IgD-negative memory B cell (primary cell): ENCODE measurements at regions not wholly inside any gene's neighbourhood (a gene's known extent, or its start where the extent isn't known, plus 50 kb on each side); places are given as distances from the start of the nearest gene placed in this dataset.
"Not testable (repeated sequence)": the region's sequence is repeated elsewhere in the genome, so short reads cannot be mapped to it uniquely, and the experiment has no call there.

Experiments
- H3K27ac Mint-ChIP-seq, 3 donors: one replicate each; pipeline ENCODE4 v1.8.0; 2020 to 2022; ENCODE audit warnings: mild to moderate bottlenecking in 3 of 3, mixed read lengths in 3 of 3, moderate library complexity in 1 of 3
- H3K27me3 Mint-ChIP-seq: one replicate; pipeline ENCODE4 v1.8.0; 2021; ENCODE audit warnings: mixed read lengths
- H3K36me3 Mint-ChIP-seq: one replicate; pipeline ENCODE4 v1.8.0; 2020; ENCODE audit warnings: mild to moderate bottlenecking, mixed read lengths
- H3K4me1 Mint-ChIP-seq, 3 donors: one replicate each; pipeline ENCODE4 v1.8.0; 2020 to 2022; ENCODE audit warnings: mixed read lengths in 3 of 3, mild to moderate bottlenecking in 1 of 3
- H3K4me3 Mint-ChIP-seq, 4 donors: one replicate each; pipeline ENCODE4 v1.8.0; 2020 to 2022; ENCODE audit warnings: mild to moderate bottlenecking in 4 of 4, mixed read lengths in 4 of 4, moderate library complexity in 3 of 4
- H3K9me3 Mint-ChIP-seq, 3 donors: one replicate each; pipeline ENCODE4 v1.8.0; 2020 to 2021; ENCODE audit warnings: mixed read lengths in 3 of 3, mild to moderate bottlenecking in 1 of 3

GRCh38 chr16:52921104-52921503, 131.6 kb downstream of the CHD9NB start:
- H3K27ac Mint-ChIP-seq: no peak overlapping the region
- H3K9me3 Mint-ChIP-seq: peaks cover 0 to 6% (median 4%) of the 10 kb centered on the region in 3 donors
- no peak overlapping the region for H3K4me3 Mint-ChIP-seq
- peaks cover 4% of the 10 kb centered on the region for H3K36me3 Mint-ChIP-seq
- H3K4me1 Mint-ChIP-seq: no peaks in the 10 kb centered on the region
- peaks cover 1% of the 10 kb centered on the region for H3K27me3 Mint-ChIP-seq

- H3K36me3 Mint-ChIP-seq: peaks cover 4% of the 10 kb centered on the region
- H3K4me3 Mint-ChIP-seq: no peak overlapping the region
- H3K27ac Mint-ChIP-seq: no peak overlapping the region
- H3K9me3 Mint-ChIP-seq: peaks cover 0 to 6% (median 3%) of the 10 kb centered on the region in 3 donors
- peaks cover 1% of the 10 kb centered on the region for H3K27me3 Mint-ChIP-seq
- H3K4me1 Mint-ChIP-seq: no peaks in the 10 kb centered on the region
Observed at GRCh38 chr16:52920331-52920730, 132.4 kb downstream of the CHD9NB start.

- Mint-ChIP-seq H3K9me3 (peaks cover 0 to 4% (median 0%) of the 10 kb centered on the region in 3 donors), H3K27ac (no peak overlapping the region), H3K27me3 (peaks cover 1% of the 10 kb centered on the region), H3K4me3 (no peak overlapping the region), H3K4me1 (no peaks in the 10 kb centered on the region), H3K36me3 (peaks cover 4% of the 10 kb centered on the region)
Observed at GRCh38 chr16:52914428-52914827, 138.3 kb downstream of the CHD9NB start.

- H3K36me3 Mint-ChIP-seq: peaks cover 1% of the 10 kb centered on the region
- no peak overlapping the region for H3K27ac Mint-ChIP-seq
- no peak overlapping the region for H3K4me3 Mint-ChIP-seq
- H3K9me3 Mint-ChIP-seq: peaks cover 0 to 4% (median 0%) of the 10 kb centered on the region in 3 donors
- H3K4me1 Mint-ChIP-seq: no peaks in the 10 kb centered on the region
- no peaks in the 10 kb centered on the region for H3K27me3 Mint-ChIP-seq
Observed at GRCh38 chr16:52912565-52913173, 140.0 kb downstream of the CHD9NB start.

- H3K4me3 Mint-ChIP-seq, H3K4me1 Mint-ChIP-seq, H3K27me3 Mint-ChIP-seq, H3K27ac Mint-ChIP-seq, H3K36me3 Mint-ChIP-seq: not testable (repeated sequence)
- H3K9me3 Mint-ChIP-seq: peaks cover 2 to 12% (median 2%) of the 10 kb centered on the region in 3 donors
Observed at GRCh38 chr16:52908057-52908456, 144.6 kb downstream of the CHD9NB start.

- no peak overlapping the region for H3K27ac Mint-ChIP-seq
- H3K27me3 Mint-ChIP-seq: no peaks in the 10 kb centered on the region
- no peak overlapping the region for H3K4me3 Mint-ChIP-seq
- no peaks in the 10 kb centered on the region for H3K4me1 Mint-ChIP-seq
- no peaks in the 10 kb centered on the region for H3K36me3 Mint-ChIP-seq
- peaks cover 2 to 12% (median 2%) of the 10 kb centered on the region in 3 donors for H3K9me3 Mint-ChIP-seq
Observed at GRCh38 chr16:52906281-52906680, 146.4 kb downstream of the CHD9NB start.

- H3K27ac Mint-ChIP-seq: no peak overlapping the region
- H3K27me3 Mint-ChIP-seq: peaks cover 2% of the 10 kb centered on the region
- H3K36me3 Mint-ChIP-seq: no peaks in the 10 kb centered on the region
- no peak overlapping the region for H3K4me3 Mint-ChIP-seq
- H3K4me1 Mint-ChIP-seq: no peaks in the 10 kb centered on the region
- H3K9me3 Mint-ChIP-seq: peaks cover 0 to 7% (median 1%) of the 10 kb centered on the region in 3 donors
Observed at GRCh38 chr16:52896478-52897164, 156.1 kb downstream of the CHD9NB start.

- H3K27me3 Mint-ChIP-seq: no peaks in the 10 kb centered on the region
- no peak overlapping the region for H3K4me3 Mint-ChIP-seq
- H3K9me3 Mint-ChIP-seq: peaks cover 0 to under 1% (median 0%) of the 10 kb centered on the region in 3 donors
- H3K36me3 Mint-ChIP-seq: no peaks in the 10 kb centered on the region
- no peak overlapping the region for H3K27ac Mint-ChIP-seq
- no peaks in the 10 kb centered on the region for H3K4me1 Mint-ChIP-seq
Observed at GRCh38 chr16:52874042-52874441, 178.7 kb downstream of the CHD9NB start.

GRCh38 chr16:52872731-52873130, 180.0 kb downstream of the CHD9NB start:
- H3K27me3 Mint-ChIP-seq: no peaks in the 10 kb centered on the region
- no peaks in the 10 kb centered on the region for H3K36me3 Mint-ChIP-seq
- H3K4me3 Mint-ChIP-seq: no peak overlapping the region
- no peak overlapping the region for H3K27ac Mint-ChIP-seq
- H3K9me3 Mint-ChIP-seq: peaks cover 0 to 4% (median 0%) of the 10 kb centered on the region in 3 donors
- no peaks in the 10 kb centered on the region for H3K4me1 Mint-ChIP-seq

GRCh38 chr16:52871481-52871880, 181.2 kb downstream of the CHD9NB start:
- Mint-ChIP-seq H3K4me1 (no peaks in the 10 kb centered on the region), H3K27ac (no peak overlapping the region), H3K36me3 (no peaks in the 10 kb centered on the region), H3K27me3 (no peaks in the 10 kb centered on the region), H3K4me3 (no peak overlapping the region), H3K9me3 (peaks cover 0 to 4% (median 0%) of the 10 kb centered on the region in 3 donors)

GRCh38 chr16:52869243-52869642, 183.5 kb downstream of the CHD9NB start:
- no peaks in the 10 kb centered on the region for H3K36me3 Mint-ChIP-seq
- H3K4me3 Mint-ChIP-seq: no peak overlapping the region

GRCh38 chr16:52863000-52863399, 189.7 kb downstream of the CHD9NB start:
- no peaks in the 10 kb centered on the region for H3K27me3 Mint-ChIP-seq
- no peaks in the 10 kb centered on the region for H3K4me1 Mint-ChIP-seq
- H3K27ac Mint-ChIP-seq: no peak overlapping the region
- H3K9me3 Mint-ChIP-seq: peaks cover 0 to 4% (median 2%) of the 10 kb centered on the region in 3 donors
- no peak overlapping the region for H3K4me3 Mint-ChIP-seq
- no peaks in the 10 kb centered on the region for H3K36me3 Mint-ChIP-seq

More at GRCh38 chr16:52869243-52869642, 183.5 kb downstream of the CHD9NB start:
- H3K27me3 Mint-ChIP-seq: no peaks in the 10 kb centered on the region
- no peak overlapping the region for H3K27ac Mint-ChIP-seq
- H3K9me3 Mint-ChIP-seq: peaks cover 0 to 6% (median 4%) of the 10 kb centered on the region in 3 donors
- H3K4me1 Mint-ChIP-seq: no peaks in the 10 kb centered on the region

GRCh38 chr16:52861614-52862022, 191.1 kb downstream of the CHD9NB start:
- H3K4me3 Mint-ChIP-seq: no peak overlapping the region
- H3K9me3 Mint-ChIP-seq: peaks cover 0 to 4% (median 2%) of the 10 kb centered on the region in 3 donors
- no peaks in the 10 kb centered on the region for H3K36me3 Mint-ChIP-seq
- H3K4me1 Mint-ChIP-seq: no peaks in the 10 kb centered on the region
- no peaks in the 10 kb centered on the region for H3K27me3 Mint-ChIP-seq
- H3K27ac Mint-ChIP-seq: no peak overlapping the region

GRCh38 chr16:52855463-52855862, 197.2 kb downstream of the CHD9NB start:
- Mint-ChIP-seq H3K4me1 (no peaks in the 10 kb centered on the region), H3K27ac (no peak overlapping the region), H3K27me3 (no peaks in the 10 kb centered on the region)

GRCh38 chr16:52852978-52853377, 199.7 kb downstream of the CHD9NB start:
- H3K9me3 Mint-ChIP-seq: peaks cover 2 to 28% (median 6%) of the 10 kb centered on the region in 3 donors
- H3K4me3 Mint-ChIP-seq: no peak overlapping the region
- H3K27me3 Mint-ChIP-seq: no peaks in the 10 kb centered on the region
- no peaks in the 10 kb centered on the region for H3K36me3 Mint-ChIP-seq
- H3K4me1 Mint-ChIP-seq: no peaks in the 10 kb centered on the region
- H3K27ac Mint-ChIP-seq: no peak overlapping the region

More at GRCh38 chr16:52855463-52855862, 197.2 kb downstream of the CHD9NB start:
- Mint-ChIP-seq H3K4me3 (no peak overlapping the region), H3K36me3 (no peaks in the 10 kb centered on the region), H3K9me3 (peaks cover 2 to 16% (median 6%) of the 10 kb centered on the region in 3 donors)
